ENCODE measurements at regions not wholly inside any gene's neighbourhood (a gene's known extent, or its start where the extent isn't known, plus 50 kb on each side); places are given as distances from the start of the nearest gene placed in this dataset.

DNA sequence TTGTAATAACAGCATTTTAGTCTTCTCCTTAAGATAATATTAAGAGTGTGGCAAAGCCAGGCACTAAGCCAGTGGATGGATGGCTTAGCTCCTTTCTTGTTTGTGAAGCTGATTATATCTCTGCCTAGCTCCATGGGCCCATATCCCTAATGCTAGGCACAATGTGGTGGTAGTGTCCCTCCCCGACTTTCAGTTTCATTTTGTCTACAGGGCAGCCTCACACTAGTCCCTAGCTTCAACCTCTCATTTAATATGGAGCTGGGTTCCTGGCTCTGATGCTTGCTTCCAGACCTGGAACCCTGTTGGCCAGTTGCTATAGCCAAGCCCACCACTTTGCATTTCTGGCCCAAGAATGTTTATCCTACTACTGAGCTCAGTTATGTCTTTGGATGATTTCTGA is 437.0 kb upstream of the MEIS1 start:
- Histone ChIP-seq H3K4me2 (ENCODE audit: insufficient read depth, low read length) (no peak overlapping the region), H3K27ac (ENCODE audit: low read depth, low read length) (no peak overlapping the region), H2AFZ (ENCODE audit: low read length) (no peak overlapping the region), H3K27me3 (ENCODE audit: insufficient read depth, low read length) (no peaks in the 10 kb centered on the region), H3K4me1 (ENCODE audit: insufficient read depth, low read length) (no peaks in the 10 kb centered on the region), H4K20me1 (ENCODE audit: insufficient read depth, low read length) (no peaks in the 10 kb centered on the region), H3K36me3 (ENCODE audit: insufficient read depth, low read length) (no peaks in the 10 kb centered on the region), H3K9me3 (ENCODE audit: low read depth, low read length) (no peaks in the 10 kb centered on the region), H3K4me3 (ENCODE audit: insufficient read depth, low read length) (no peak overlapping the region), H3K79me2 (ENCODE audit: insufficient read depth, low read length) (no peaks in the 10 kb centered on the region)
- no peak for TF ChIP-seq CTCF (IDR thresholded peaks at IDR 0.05; ENCODE audit: extremely low read depth, low read depth, low read length)
- no peak for DNase-seq (ENCODE audit: insufficient read length, low spot score, missing footprints)

DNA sequence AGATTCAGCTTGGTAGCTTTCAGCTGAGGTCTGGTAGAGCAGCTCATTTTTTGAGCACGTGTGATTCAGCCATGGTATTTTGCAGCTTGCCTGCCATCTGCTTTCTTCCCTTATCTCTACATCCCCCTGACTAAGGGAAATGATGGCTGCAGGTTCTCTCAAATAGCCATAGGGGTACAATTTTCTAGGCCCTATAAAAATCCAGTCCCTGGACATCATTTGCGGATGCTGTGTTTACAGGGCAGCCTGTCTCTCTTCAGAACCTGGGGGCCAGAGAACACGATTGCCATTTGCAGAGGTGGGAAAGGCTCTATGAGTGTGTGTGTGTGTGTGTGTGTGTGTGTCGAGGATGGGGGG is 442.7 kb upstream of the MEIS1 start:
- no peak for DNase-seq (ENCODE audit: insufficient read length, low spot score, missing footprints)
- no peak overlapping the region for H3K4me3 ChIP-seq (ENCODE audit: insufficient read depth, low read length)
- H3K27me3 ChIP-seq (ENCODE audit: insufficient read depth, low read length) = no peaks in the 10 kb centered on the region
- H3K4me2 ChIP-seq (ENCODE audit: insufficient read depth, low read length) = no peak overlapping the region
- TF ChIP-seq CTCF (IDR thresholded peaks at IDR 0.05; ENCODE audit: extremely low read depth, low read depth, low read length) = no peak
- H3K4me1 ChIP-seq (ENCODE audit: insufficient read depth, low read length) = no peaks in the 10 kb centered on the region
- H3K9me3 ChIP-seq (ENCODE audit: low read depth, low read length) = no peaks in the 10 kb centered on the region
- no peaks in the 10 kb centered on the region for H4K20me1 ChIP-seq (ENCODE audit: insufficient read depth, low read length)
- H3K27ac ChIP-seq (ENCODE audit: low read depth, low read length) = no peak overlapping the region
- no peaks in the 10 kb centered on the region for H3K36me3 ChIP-seq (ENCODE audit: insufficient read depth, low read length)
- H3K79me2 ChIP-seq (ENCODE audit: insufficient read depth, low read length) = no peaks in the 10 kb centered on the region
- H2AFZ ChIP-seq (ENCODE audit: low read length) = no peak overlapping the region

DNA sequence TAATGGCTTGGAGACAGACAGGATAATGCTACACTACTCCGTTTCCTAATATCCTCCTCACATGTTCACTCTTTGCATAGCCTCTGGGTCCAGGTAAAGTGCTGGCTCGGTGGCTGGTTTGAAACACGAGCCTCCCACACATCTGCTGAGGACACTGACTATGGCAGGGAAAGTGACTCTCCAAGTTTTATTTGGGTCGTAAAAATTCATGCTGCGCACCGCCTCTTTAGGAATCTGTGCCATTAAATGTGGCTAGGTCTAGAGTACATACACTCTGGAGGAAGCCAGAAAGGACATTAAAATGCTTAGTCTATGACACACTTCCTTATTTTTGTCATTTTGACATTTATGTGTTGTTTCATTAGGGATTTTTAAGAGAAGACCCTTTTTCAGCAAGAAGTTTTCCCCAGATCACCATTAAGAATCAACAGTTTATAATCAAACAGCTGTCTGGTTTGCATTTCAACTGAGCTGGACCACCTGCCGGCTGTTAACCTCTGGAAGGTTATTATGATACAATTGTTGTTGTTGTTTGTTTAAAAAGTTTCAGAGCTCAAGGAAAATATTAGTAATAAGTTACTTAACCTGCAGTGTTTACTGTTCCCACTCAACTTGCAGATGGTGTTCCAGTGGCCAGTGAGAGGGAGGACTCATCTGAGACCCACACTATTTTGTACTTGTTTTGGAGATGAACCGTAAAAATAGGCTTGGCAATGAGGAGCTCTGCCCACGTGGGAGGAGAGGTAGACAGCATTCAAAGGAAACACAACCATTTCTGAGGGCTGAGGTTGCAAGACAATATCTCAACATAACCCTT is 443.3 kb upstream of the MEIS1 start:
- DNase-seq (ENCODE audit: insufficient read length, low spot score, missing footprints) = no peak
- Histone ChIP-seq H4K20me1 (ENCODE audit: insufficient read depth, low read length) (no peaks in the 10 kb centered on the region), H3K4me2 (ENCODE audit: insufficient read depth, low read length) (no peak overlapping the region)

More for the DNA sequence above, 443.3 kb upstream of the MEIS1 start:
- H3K36me3 ChIP-seq (ENCODE audit: insufficient read depth, low read length) = no peaks in the 10 kb centered on the region
- no peak overlapping the region for H3K4me3 ChIP-seq (ENCODE audit: insufficient read depth, low read length)
- H3K79me2 ChIP-seq (ENCODE audit: insufficient read depth, low read length) = no peaks in the 10 kb centered on the region
- H3K4me1 ChIP-seq (ENCODE audit: insufficient read depth, low read length) = no peaks in the 10 kb centered on the region
- H3K9me3 ChIP-seq (ENCODE audit: low read depth, low read length) = no peaks in the 10 kb centered on the region
- H3K27ac ChIP-seq (ENCODE audit: low read depth, low read length) = no peak overlapping the region
- no peaks in the 10 kb centered on the region for H3K27me3 ChIP-seq (ENCODE audit: insufficient read depth, low read length)
- no peak overlapping the region for H2AFZ ChIP-seq (ENCODE audit: low read length)
- TF ChIP-seq CTCF (IDR thresholded peaks at IDR 0.05; ENCODE audit: extremely low read depth, low read depth, low read length) = no peak
